Neural cell (in vitro differentiated cells): ENCODE measurements at regions not wholly inside any gene's neighbourhood (a gene's known extent, or its start where the extent isn't known, plus 50 kb on each side); places are given as distances from the start of the nearest gene placed in this dataset.

ENCODE experiments used
- CTCF ChIP-seq: fragments of 450-650 bp; IDR thresholded peaks from 2 replicates; pipeline ENCODE4 v1.5.1; 2014; ENCODE audit warnings: antibody characterized with exemption, mild to moderate bottlenecking, moderate library complexity; ENCODE audit not compliant: poor library complexity, severe bottlenecking
- EP300 ChIP-seq: fragments of 450-650 bp; conservative IDR thresholded peaks from 2 replicates; pipeline ENCODE4 v1.6.1; 2014; ENCODE audit warnings: antibody characterized with exemption, mild to moderate bottlenecking, moderate library complexity; ENCODE audit not compliant: poor library complexity, severe bottlenecking
- EZH2 ChIP-seq: fragments of 200-600, 300-800 bp; shearing (Covaris generic), sonication (generic); IDR thresholded peaks from 2 replicates; pipeline ENCODE4 v1.6.1; 2014; ENCODE audit warnings: antibody characterized with exemption, low read length, borderline replicate concordance, mild to moderate bottlenecking; ENCODE audit not compliant: insufficient read depth, poor library complexity, severe bottlenecking
- POLR2AphosphoS5 ChIP-seq: IDR thresholded peaks from 2 replicates; pipeline ENCODE4 v1.6.1; 2012
- RAD21 ChIP-seq: fragments of 450-650 bp; conservative IDR thresholded peaks from 2 replicates; pipeline ENCODE4 v1.6.1; 2014; ENCODE audit warnings: antibody characterized with exemption, mild to moderate bottlenecking, moderate library complexity
- REST ChIP-seq: IDR thresholded peaks from 2 replicates; pipeline ENCODE4 v1.6.1; 2012; ENCODE audit warnings: borderline replicate concordance
- SMC3 ChIP-seq: fragments of 450-650 bp; conservative IDR thresholded peaks from 2 replicates; pipeline ENCODE4 v1.6.1; 2014; ENCODE audit warnings: antibody characterized with exemption, mild to moderate bottlenecking, moderate library complexity; ENCODE audit not compliant: poor library complexity
- TAF1 ChIP-seq: IDR thresholded peaks from 2 replicates; pipeline ENCODE4 v1.6.1; 2012; ENCODE audit warnings: low read depth

- TF ChIP-seq CTCF (no peak), REST (no peak), EP300 (no peak), EZH2 (no peak), RAD21 (no peak), TAF1 (no peak), SMC3 (no peak), POLR2AphosphoS5 (no peak)
These were observed 426.7 kb upstream of the MAF start for GRCh38 chr16:80027007-80027965.
